H1 (cell line): ENCODE measurements at regions not wholly inside any gene's neighbourhood (a gene's known extent, or its start where the extent isn't known, plus 50 kb on each side); places are given as distances from the start of the nearest gene placed in this dataset.

Experiments used
- GTF2F1 ChIP-seq: IDR thresholded peaks from 2 replicates; pipeline ENCODE4 v1.6.1; 2012; ENCODE audit warnings: low read depth, low read length, improper control_type of control experiment, borderline replicate concordance
- HDAC2 ChIP-seq, 2 experiments: fragments of 300-600 bp in 1 of 2; sonication (generic) in 1 of 2; IDR thresholded peaks; 2 replicates each; pipeline ENCODE4 v1.6.1; 2011 to 2012; ENCODE audit warnings: low read depth in 2 of 2, low read length in 2 of 2, mild to moderate bottlenecking in 2 of 2, moderate library complexity in 2 of 2, borderline replicate concordance in 1 of 2, inconsistent platforms in 1 of 2
- KDM1A ChIP-seq: fragments of 200-600, 300-600 bp; sonication (generic); IDR thresholded peaks from 2 replicates; pipeline ENCODE4 v1.7.1; 2016; ENCODE audit warnings: mild to moderate bottlenecking, low read length, borderline replicate concordance
- KDM4A ChIP-seq: IDR thresholded peaks from one replicate; pipeline ENCODE4 v1.7.1; 2012; ENCODE audit warnings: low read depth, mild to moderate bottlenecking, moderate library complexity, low read length, inconsistent platforms; ENCODE audit not compliant: severe bottlenecking
- SIRT6 ChIP-seq: IDR thresholded peaks from one replicate; pipeline ENCODE4 v1.7.1; 2012; ENCODE audit warnings: low read length, inconsistent platforms
- TAF1 ChIP-seq: IDR thresholded peaks from 2 replicates; pipeline ENCODE4 v1.6.1; 2011; ENCODE audit warnings: mild to moderate bottlenecking, low read depth, low read length
- TEAD4 ChIP-seq: IDR thresholded peaks from 2 replicates; pipeline ENCODE4 v1.6.1; 2012; ENCODE audit warnings: low read depth, low read length, inconsistent platforms, mixed read lengths
- TF ChIP-seq, protein P1 (sequence below): fragments of 300-600 bp; sonication (generic); IDR thresholded peaks from 2 replicates; pipeline ENCODE4 v1.7.1; 2012; ENCODE audit warnings: low read length, moderate library complexity, mild to moderate bottlenecking, inconsistent platforms; ENCODE audit not compliant: insufficient replicate concordance
- TF ChIP-seq, protein P2 (sequence below): IDR thresholded peaks from 2 replicates; pipeline ENCODE4 v1.6.1; 2012; ENCODE audit warnings: low read length, inconsistent platforms

DNA sequence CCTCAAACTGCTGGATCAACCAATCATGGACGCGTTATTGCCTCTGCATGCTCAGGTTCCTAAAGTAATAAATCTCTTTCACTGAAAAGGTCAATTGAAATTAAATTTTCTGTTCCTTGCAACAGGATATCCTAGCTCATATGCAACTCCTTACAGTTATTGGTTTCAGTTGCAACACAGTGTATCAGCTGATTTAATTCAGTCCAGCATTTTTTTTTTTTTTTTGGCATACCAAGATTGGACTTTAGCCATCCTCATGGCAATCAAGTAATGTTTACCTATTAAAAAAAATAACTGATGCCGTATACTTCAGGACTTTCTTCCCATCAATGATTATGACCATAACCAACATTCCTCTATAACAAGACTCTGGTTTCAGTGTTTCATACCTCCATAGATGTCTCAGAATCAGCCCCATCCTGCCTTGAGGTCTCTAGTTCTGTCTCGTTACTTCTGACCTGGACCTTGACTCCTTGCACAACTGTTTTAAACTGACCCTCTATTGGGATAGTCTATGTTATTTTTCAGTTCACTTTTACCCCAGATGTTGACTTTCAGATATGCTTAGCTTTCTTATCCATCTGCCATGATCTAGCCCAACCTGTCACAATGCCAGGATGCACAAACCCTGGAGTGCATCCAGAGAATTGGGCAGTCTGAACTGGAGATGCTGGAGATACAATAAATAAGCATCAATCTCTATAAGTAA lies 265.0 kb upstream of the GADL1 start (continued):
- TF ChIP-seq, protein P1, sequence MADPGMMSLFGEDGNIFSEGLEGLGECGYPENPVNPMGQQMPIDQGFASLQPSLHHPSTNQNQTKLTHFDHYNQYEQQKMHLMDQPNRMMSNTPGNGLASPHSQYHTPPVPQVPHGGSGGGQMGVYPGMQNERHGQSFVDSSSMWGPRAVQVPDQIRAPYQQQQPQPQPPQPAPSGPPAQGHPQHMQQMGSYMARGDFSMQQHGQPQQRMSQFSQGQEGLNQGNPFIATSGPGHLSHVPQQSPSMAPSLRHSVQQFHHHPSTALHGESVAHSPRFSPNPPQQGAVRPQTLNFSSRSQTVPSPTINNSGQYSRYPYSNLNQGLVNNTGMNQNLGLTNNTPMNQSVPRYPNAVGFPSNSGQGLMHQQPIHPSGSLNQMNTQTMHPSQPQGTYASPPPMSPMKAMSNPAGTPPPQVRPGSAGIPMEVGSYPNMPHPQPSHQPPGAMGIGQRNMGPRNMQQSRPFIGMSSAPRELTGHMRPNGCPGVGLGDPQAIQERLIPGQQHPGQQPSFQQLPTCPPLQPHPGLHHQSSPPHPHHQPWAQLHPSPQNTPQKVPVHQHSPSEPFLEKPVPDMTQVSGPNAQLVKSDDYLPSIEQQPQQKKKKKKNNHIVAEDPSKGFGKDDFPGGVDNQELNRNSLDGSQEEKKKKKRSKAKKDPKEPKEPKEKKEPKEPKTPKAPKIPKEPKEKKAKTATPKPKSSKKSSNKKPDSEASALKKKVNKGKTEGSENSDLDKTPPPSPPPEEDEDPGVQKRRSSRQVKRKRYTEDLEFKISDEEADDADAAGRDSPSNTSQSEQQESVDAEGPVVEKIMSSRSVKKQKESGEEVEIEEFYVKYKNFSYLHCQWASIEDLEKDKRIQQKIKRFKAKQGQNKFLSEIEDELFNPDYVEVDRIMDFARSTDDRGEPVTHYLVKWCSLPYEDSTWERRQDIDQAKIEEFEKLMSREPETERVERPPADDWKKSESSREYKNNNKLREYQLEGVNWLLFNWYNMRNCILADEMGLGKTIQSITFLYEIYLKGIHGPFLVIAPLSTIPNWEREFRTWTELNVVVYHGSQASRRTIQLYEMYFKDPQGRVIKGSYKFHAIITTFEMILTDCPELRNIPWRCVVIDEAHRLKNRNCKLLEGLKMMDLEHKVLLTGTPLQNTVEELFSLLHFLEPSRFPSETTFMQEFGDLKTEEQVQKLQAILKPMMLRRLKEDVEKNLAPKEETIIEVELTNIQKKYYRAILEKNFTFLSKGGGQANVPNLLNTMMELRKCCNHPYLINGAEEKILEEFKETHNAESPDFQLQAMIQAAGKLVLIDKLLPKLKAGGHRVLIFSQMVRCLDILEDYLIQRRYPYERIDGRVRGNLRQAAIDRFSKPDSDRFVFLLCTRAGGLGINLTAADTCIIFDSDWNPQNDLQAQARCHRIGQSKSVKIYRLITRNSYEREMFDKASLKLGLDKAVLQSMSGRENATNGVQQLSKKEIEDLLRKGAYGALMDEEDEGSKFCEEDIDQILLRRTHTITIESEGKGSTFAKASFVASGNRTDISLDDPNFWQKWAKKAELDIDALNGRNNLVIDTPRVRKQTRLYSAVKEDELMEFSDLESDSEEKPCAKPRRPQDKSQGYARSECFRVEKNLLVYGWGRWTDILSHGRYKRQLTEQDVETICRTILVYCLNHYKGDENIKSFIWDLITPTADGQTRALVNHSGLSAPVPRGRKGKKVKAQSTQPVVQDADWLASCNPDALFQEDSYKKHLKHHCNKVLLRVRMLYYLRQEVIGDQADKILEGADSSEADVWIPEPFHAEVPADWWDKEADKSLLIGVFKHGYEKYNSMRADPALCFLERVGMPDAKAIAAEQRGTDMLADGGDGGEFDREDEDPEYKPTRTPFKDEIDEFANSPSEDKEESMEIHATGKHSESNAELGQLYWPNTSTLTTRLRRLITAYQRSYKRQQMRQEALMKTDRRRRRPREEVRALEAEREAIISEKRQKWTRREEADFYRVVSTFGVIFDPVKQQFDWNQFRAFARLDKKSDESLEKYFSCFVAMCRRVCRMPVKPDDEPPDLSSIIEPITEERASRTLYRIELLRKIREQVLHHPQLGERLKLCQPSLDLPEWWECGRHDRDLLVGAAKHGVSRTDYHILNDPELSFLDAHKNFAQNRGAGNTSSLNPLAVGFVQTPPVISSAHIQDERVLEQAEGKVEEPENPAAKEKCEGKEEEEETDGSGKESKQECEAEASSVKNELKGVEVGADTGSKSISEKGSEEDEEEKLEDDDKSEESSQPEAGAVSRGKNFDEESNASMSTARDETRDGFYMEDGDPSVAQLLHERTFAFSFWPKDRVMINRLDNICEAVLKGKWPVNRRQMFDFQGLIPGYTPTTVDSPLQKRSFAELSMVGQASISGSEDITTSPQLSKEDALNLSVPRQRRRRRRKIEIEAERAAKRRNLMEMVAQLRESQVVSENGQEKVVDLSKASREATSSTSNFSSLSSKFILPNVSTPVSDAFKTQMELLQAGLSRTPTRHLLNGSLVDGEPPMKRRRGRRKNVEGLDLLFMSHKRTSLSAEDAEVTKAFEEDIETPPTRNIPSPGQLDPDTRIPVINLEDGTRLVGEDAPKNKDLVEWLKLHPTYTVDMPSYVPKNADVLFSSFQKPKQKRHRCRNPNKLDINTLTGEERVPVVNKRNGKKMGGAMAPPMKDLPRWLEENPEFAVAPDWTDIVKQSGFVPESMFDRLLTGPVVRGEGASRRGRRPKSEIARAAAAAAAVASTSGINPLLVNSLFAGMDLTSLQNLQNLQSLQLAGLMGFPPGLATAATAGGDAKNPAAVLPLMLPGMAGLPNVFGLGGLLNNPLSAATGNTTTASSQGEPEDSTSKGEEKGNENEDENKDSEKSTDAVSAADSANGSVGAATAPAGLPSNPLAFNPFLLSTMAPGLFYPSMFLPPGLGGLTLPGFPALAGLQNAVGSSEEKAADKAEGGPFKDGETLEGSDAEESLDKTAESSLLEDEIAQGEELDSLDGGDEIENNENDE, result no peak
- TF ChIP-seq GTF2F1 (no peak), HDAC2 (IDR thresholded peaks at IDR 0.05; ENCODE audit: borderline replicate concordance in 1 of 2, low read depth in 2 of 2, low read length in 2 of 2) (no peak), KDM1A (no peak), TEAD4 (no peak), TAF1 (no peak), SIRT6 (no peak), KDM4A (no peak)
- TF ChIP-seq, protein P2, sequence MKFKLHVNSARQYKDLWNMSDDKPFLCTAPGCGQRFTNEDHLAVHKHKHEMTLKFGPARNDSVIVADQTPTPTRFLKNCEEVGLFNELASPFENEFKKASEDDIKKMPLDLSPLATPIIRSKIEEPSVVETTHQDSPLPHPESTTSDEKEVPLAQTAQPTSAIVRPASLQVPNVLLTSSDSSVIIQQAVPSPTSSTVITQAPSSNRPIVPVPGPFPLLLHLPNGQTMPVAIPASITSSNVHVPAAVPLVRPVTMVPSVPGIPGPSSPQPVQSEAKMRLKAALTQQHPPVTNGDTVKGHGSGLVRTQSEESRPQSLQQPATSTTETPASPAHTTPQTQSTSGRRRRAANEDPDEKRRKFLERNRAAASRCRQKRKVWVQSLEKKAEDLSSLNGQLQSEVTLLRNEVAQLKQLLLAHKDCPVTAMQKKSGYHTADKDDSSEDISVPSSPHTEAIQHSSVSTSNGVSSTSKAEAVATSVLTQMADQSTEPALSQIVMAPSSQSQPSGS, result no peak
